GM23338 (cell line): ENCODE measurements at regions not wholly inside any gene's neighbourhood (a gene's known extent, or its start where the extent isn't known, plus 50 kb on each side); places are given as distances from the start of the nearest gene placed in this dataset.
A peak's percentile ranks its signal among the peaks of the same experiment; 100 is the strongest.

Experiments
- ATAC-seq: fragments of 200-7000 bp; cut with Tn5 transposase; 3 replicates; pipeline ENCODE4 v1.9.1; 2020
- DNase-seq: peaks from one replicate; pipeline ENCODE4 v3.0.0-alpha.2; 2015; ENCODE audit warnings: low spot score
- H2AFZ ChIP-seq: fragments of 200-600 bp; sonication (generic); 2 replicates; pipeline ENCODE4 v1.8.0; 2016; ENCODE audit warnings: antibody characterized with exemption, mild to moderate bottlenecking, moderate library complexity
- H3F3A ChIP-seq: fragments of 200-600 bp; sonication (generic); replicated peaks from 2 replicates; pipeline ENCODE4 v1.8.0; 2017; ENCODE audit warnings: antibody characterized with exemption, mixed run types, low read depth
- H3K27ac ChIP-seq: fragments of 200-600 bp; sonication (generic); 2 replicates; pipeline ENCODE4 v1.6.1; 2016; ENCODE audit warnings: low read depth
- H3K27me3 ChIP-seq: fragments of 200-600 bp; sonication (generic); 2 replicates; pipeline ENCODE4 v1.8.0; 2016; ENCODE audit warnings: mild to moderate bottlenecking, mixed run types, moderate library complexity; ENCODE audit not compliant: insufficient read depth
- H3K36me3 ChIP-seq: fragments of 200-600 bp; sonication (generic); 2 replicates; pipeline ENCODE4 v1.8.0; 2016; ENCODE audit warnings: mild to moderate bottlenecking; ENCODE audit not compliant: insufficient read depth
- H3K4me1 ChIP-seq: fragments of 200-600 bp; sonication (generic); 2 replicates; pipeline ENCODE4 v1.8.0; 2016; ENCODE audit warnings: mild to moderate bottlenecking, moderate library complexity; ENCODE audit not compliant: insufficient read depth
- H3K4me2 ChIP-seq: fragments of 200-600 bp; sonication (generic); 2 replicates; pipeline ENCODE4 v1.7.1; 2017; ENCODE audit warnings: mixed run types
- H3K4me3 ChIP-seq: fragments of 200-600 bp; sonication (generic); 2 replicates; pipeline ENCODE4 v1.6.1; 2016; ENCODE audit warnings: mixed run types
- H3K79me2 ChIP-seq: fragments of 200-600 bp; sonication (generic); replicated peaks from 2 replicates; pipeline ENCODE4 v1.8.0; 2017; ENCODE audit warnings: mild to moderate bottlenecking; ENCODE audit not compliant: insufficient read depth
- H3K9me2 ChIP-seq: fragments of 200-600 bp; sonication (generic); 2 replicates; pipeline ENCODE4 v1.8.0; 2017; ENCODE audit not compliant: insufficient read depth
- H4K20me1 ChIP-seq: fragments of 200-600 bp; sonication (generic); replicated peaks from 2 replicates; pipeline ENCODE4 v1.8.0; 2017; ENCODE audit warnings: mild to moderate bottlenecking; ENCODE audit not compliant: insufficient read depth
- H3K27ac Mint-ChIP-seq: 2 replicates; pipeline ENCODE4 v1.8.0; 2020; ENCODE audit warnings: inconsistent platforms, mild to moderate bottlenecking, moderate library complexity, mixed read lengths
- H3K27me3 Mint-ChIP-seq: 3 replicates; pipeline ENCODE4 v1.8.0; 2022; ENCODE audit warnings: low read depth, mild to moderate bottlenecking, moderate library complexity, mixed read lengths, inconsistent platforms; ENCODE audit not compliant: insufficient read depth, poor library complexity
- H3K36me3 Mint-ChIP-seq: 3 replicates; pipeline ENCODE4 v1.8.0; 2021; ENCODE audit warnings: low read depth, mild to moderate bottlenecking, inconsistent platforms, moderate library complexity, mixed read lengths
- H3K4me1 Mint-ChIP-seq: 3 replicates; pipeline ENCODE4 v1.8.0; 2020; ENCODE audit warnings: mild to moderate bottlenecking, inconsistent platforms, mixed read lengths
- H3K4me3 Mint-ChIP-seq: 3 replicates; pipeline ENCODE4 v1.8.0; 2021; ENCODE audit warnings: moderate library complexity, mild to moderate bottlenecking, inconsistent platforms, mixed read lengths
- H3K9me3 Mint-ChIP-seq: 3 replicates; pipeline ENCODE4 v1.8.0; 2020; ENCODE audit warnings: moderate library complexity, mild to moderate bottlenecking, inconsistent platforms, mixed read lengths
- CREB1 ChIP-seq: fragments of 250-450 bp; sonication (Bioruptor Pico); IDR thresholded peaks from 2 replicates; pipeline ENCODE4 v1.5.0; 2020; ENCODE audit warnings: low read depth, mild to moderate bottlenecking, moderate library complexity
- EZH2 ChIP-seq: fragments of 200-600 bp; sonication (generic); IDR thresholded peaks from one replicate; pipeline ENCODE4 v1.8.0; 2017; ENCODE audit warnings: antibody characterized with exemption, mild to moderate bottlenecking, low read depth; ENCODE audit not compliant: unreplicated experiment
- EZH2phosphoT487 ChIP-seq: fragments of 200-600 bp; sonication (generic); IDR thresholded peaks from one replicate; pipeline ENCODE4 v1.8.1; 2018; ENCODE audit warnings: antibody characterized with exemption; ENCODE audit not compliant: unreplicated experiment
- JUNB ChIP-seq: IDR thresholded peaks from one replicate; pipeline ENCODE4 v1.6.1; 2016; ENCODE audit warnings: antibody characterized with exemption; ENCODE audit not compliant: unreplicated experiment
- NANOG ChIP-seq: IDR thresholded peaks from 2 replicates; pipeline ENCODE4 v1.6.1; 2016; ENCODE audit warnings: antibody characterized with exemption, borderline replicate concordance
- ZNF114 ChIP-seq: fragments of 250-450 bp; sonication (Bioruptor Pico); IDR thresholded peaks from 2 replicates; pipeline ENCODE4 v1.5.0; 2020; ENCODE audit warnings: mild to moderate bottlenecking, moderate library complexity
- ZNF331 ChIP-seq: fragments of 250-450 bp; sonication (Bioruptor Pico); IDR thresholded peaks from 2 replicates; pipeline ENCODE4 v1.5.0; 2020; ENCODE audit warnings: low read depth, mild to moderate bottlenecking, moderate library complexity
- TF ChIP-seq, protein P1 (sequence below): fragments of 250-450 bp; sonication (Bioruptor Pico); IDR thresholded peaks from 2 replicates; pipeline ENCODE4 v1.5.0; 2020; ENCODE audit warnings: mild to moderate bottlenecking, moderate library complexity
- TF ChIP-seq, protein P2 (sequence below): IDR thresholded peaks from one replicate; pipeline ENCODE4 v1.6.1; 2018; ENCODE audit warnings: antibody characterized with exemption; ENCODE audit not compliant: unreplicated experiment

DNA sequence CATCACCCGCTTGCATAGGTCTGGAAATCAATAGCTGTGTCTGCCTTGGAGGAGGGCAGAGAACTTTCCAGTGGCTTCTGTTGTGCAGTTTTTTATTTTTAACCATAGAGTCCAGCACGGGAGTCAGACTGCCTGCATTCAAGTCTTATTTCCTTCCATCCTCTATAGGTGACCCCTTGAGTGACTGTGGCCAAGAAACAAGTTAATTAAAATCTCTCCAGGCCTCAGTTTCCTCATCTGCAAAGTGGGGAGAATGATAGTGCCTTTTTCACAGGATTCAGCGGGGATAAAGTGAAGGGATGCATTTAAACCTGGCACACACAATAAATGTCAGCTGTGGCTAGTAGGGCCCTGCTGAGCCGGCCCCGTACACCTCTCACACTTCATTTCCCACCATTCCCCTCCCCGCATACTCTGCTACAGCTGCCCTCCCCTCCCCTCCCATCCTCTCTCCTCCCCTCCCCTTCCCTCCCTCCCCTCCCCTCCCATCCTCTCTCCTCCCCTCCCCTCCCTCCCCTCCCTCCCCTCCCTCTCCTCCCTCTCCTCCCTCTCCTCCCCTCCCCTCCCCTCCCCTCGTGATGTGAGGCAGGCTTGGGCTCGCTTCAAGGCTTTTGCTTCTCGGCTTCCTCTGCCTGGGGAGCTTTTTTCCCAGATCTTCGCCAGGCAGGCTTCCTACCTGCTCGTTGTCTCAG is 150.5 kb downstream of the TFAP2C start:
- H3K9me2 ChIP-seq: no peaks in the 10 kb centered on the region
- no peaks in the 10 kb centered on the region for H4K20me1 ChIP-seq
- H3K36me3 ChIP-seq: no peaks in the 10 kb centered on the region
- 0 out of 2 replicates have a peak, but pooled peaks cover 6% of the 10 kb centered on the region for H3F3A ChIP-seq
- H3K27ac ChIP-seq: no peak overlapping the region
- Mint-ChIP-seq H3K27ac (no peak overlapping the region), H3K4me3 (no peak overlapping the region), H3K9me3 (no peaks in the 10 kb centered on the region), H3K27me3 (peaks cover 3% of the 10 kb centered on the region), H3K36me3 (no peaks in the 10 kb centered on the region), H3K4me1 (peaks cover 26% of the 10 kb centered on the region)
- DNase-seq (peak; percentile 31), ATAC-seq (peak; percentile 33; the same call in 2 of the 3 replicates)
- no peak overlapping the region for H3K4me2 ChIP-seq
- H3K4me1 ChIP-seq: peaks cover 19% of the 10 kb centered on the region
- H3K4me3 ChIP-seq: no peak overlapping the region
- TF ChIP-seq ZNF331 (CRISPR knock-in tag) (no peak), JUNB (no peak), NANOG (no peak), ZNF114 (CRISPR knock-in tag) (no peak), EZH2 (no peak), EZH2phosphoT487 (no peak), CREB1 (CRISPR knock-in tag) (no peak)
- TF ChIP-seq, protein P1, sequence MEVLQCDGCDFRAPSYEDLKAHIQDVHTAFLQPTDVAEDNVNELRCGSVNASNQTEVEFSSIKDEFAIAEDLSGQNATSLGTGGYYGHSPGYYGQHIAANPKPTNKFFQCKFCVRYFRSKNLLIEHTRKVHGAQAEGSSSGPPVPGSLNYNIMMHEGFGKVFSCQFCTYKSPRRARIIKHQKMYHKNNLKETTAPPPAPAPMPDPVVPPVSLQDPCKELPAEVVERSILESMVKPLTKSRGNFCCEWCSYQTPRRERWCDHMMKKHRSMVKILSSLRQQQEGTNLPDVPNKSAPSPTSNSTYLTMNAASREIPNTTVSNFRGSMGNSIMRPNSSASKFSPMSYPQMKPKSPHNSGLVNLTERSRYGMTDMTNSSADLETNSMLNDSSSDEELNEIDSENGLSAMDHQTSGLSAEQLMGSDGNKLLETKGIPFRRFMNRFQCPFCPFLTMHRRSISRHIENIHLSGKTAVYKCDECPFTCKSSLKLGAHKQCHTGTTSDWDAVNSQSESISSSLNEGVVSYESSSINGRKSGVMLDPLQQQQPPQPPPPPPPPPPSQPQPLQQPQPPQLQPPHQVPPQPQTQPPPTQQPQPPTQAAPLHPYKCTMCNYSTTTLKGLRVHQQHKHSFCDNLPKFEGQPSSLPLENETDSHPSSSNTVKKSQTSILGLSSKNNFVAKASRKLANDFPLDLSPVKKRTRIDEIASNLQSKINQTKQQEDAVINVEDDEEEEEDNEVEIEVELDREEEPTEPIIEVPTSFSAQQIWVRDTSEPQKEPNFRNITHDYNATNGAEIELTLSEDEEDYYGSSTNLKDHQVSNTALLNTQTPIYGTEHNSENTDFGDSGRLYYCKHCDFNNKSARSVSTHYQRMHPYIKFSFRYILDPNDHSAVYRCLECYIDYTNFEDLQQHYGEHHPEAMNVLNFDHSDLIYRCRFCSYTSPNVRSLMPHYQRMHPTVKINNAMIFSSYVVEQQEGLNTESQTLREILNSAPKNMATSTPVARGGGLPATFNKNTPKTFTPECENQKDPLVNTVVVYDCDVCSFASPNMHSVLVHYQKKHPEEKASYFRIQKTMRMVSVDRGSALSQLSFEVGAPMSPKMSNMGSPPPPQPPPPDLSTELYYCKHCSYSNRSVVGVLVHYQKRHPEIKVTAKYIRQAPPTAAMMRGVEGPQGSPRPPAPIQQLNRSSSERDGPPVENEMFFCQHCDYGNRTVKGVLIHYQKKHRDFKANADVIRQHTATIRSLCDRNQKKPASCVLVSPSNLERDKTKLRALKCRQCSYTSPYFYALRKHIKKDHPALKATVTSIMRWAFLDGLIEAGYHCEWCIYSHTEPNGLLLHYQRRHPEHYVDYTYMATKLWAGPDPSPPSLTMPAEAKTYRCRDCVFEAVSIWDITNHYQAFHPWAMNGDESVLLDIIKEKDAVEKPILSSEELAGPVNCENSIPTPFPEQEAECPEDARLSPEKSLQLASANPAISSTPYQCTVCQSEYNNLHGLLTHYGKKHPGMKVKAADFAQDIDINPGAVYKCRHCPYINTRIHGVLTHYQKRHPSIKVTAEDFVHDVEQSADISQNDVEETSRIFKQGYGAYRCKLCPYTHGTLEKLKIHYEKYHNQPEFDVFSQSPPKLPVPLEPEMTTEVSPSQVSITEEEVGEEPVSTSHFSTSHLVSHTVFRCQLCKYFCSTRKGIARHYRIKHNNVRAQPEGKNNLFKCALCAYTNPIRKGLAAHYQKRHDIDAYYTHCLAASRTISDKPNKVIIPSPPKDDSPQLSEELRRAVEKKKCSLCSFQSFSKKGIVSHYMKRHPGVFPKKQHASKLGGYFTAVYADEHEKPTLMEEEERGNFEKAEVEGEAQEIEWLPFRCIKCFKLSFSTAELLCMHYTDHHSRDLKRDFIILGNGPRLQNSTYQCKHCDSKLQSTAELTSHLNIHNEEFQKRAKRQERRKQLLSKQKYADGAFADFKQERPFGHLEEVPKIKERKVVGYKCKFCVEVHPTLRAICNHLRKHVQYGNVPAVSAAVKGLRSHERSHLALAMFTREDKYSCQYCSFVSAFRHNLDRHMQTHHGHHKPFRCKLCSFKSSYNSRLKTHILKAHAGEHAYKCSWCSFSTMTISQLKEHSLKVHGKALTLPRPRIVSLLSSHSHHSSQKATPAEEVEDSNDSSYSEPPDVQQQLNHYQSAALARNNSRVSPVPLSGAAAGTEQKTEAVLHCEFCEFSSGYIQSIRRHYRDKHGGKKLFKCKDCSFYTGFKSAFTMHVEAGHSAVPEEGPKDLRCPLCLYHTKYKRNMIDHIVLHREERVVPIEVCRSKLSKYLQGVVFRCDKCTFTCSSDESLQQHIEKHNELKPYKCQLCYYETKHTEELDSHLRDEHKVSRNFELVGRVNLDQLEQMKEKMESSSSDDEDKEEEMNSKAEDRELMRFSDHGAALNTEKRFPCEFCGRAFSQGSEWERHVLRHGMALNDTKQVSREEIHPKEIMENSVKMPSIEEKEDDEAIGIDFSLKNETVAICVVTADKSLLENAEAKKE (CRISPR knock-in tag): no peak
- TF ChIP-seq, protein P2, sequence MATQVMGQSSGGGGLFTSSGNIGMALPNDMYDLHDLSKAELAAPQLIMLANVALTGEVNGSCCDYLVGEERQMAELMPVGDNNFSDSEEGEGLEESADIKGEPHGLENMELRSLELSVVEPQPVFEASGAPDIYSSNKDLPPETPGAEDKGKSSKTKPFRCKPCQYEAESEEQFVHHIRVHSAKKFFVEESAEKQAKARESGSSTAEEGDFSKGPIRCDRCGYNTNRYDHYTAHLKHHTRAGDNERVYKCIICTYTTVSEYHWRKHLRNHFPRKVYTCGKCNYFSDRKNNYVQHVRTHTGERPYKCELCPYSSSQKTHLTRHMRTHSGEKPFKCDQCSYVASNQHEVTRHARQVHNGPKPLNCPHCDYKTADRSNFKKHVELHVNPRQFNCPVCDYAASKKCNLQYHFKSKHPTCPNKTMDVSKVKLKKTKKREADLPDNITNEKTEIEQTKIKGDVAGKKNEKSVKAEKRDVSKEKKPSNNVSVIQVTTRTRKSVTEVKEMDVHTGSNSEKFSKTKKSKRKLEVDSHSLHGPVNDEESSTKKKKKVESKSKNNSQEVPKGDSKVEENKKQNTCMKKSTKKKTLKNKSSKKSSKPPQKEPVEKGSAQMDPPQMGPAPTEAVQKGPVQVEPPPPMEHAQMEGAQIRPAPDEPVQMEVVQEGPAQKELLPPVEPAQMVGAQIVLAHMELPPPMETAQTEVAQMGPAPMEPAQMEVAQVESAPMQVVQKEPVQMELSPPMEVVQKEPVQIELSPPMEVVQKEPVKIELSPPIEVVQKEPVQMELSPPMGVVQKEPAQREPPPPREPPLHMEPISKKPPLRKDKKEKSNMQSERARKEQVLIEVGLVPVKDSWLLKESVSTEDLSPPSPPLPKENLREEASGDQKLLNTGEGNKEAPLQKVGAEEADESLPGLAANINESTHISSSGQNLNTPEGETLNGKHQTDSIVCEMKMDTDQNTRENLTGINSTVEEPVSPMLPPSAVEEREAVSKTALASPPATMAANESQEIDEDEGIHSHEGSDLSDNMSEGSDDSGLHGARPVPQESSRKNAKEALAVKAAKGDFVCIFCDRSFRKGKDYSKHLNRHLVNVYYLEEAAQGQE: no peak
- no peaks in the 10 kb centered on the region for H3K27me3 ChIP-seq
- H2AFZ ChIP-seq: peak overlapping the region; percentile 78; the same call in 1 of the 2 replicates
- no peaks in the 10 kb centered on the region for H3K79me2 ChIP-seq
